K562 (cell line): ENCODE measurements at regions not wholly inside any gene's neighbourhood (a gene's known extent, or its start where the extent isn't known, plus 50 kb on each side); places are given as distances from the start of the nearest gene placed in this dataset.

Experiments
- ATAC-seq: fragments of 200-7000 bp; cut with Tn5 transposase; 3 replicates; pipeline ENCODE4 v1.9.1; 2020; ENCODE audit warnings: moderate library complexity
- BruUV-seq: library from RNA; stranded (reverse); fragments of 400-500 nt; replicated peaks from 2 replicates; lab custom pipeline; 2021; lab: Mats Ljungman, UMichigan
- CTCF ChIA-PET: fragments of 300-600 bp; formaldehyde crosslinking; extraction: SDS; loops from one replicate; lab custom pipeline; 2021; ENCODE audit warnings: low intra/inter-chr PET ratio; lab: Yijun Ruan, JAX
- POLR2A ChIA-PET: fragments of 300-600, 350-650 bp; sonication (Branson Sonifier 250); formaldehyde crosslinking; extraction: SDS; loops from one replicate; lab custom pipeline; 2021; ENCODE audit warnings: antibody characterized with exemption, inconsistent platforms; lab: Yijun Ruan, JAX
- DNase-seq, 4 experiments: peaks; one replicate each; pipeline versions ENCODE4 v3.0.0 to v3.0.0-alpha.2; 2011 to 2018; ENCODE audit warnings: low spot score in 3 of 4, mixed read lengths in 3 of 4; ENCODE audit errors: extremely low read depth in 1 of 4
- FAIRE-seq: peaks from 2 replicates; lab custom pipeline; 2011; peaks lifted over from hg19 to GRCh38; lab: Jason Lieb, UNC
- H2AFZ ChIP-seq: 2 replicates; pipeline ENCODE4 v1.6.0; 2011; ENCODE audit warnings: low read depth, low read length, control low read depth, inconsistent platforms
- H3K27ac ChIP-seq: fragments of 200-600 bp; 3 replicates; pipeline ENCODE4 v1.8.0; 2011; ENCODE audit warnings: low read depth, mild to moderate bottlenecking, control low read depth, inconsistent platforms, low read length, moderate library complexity, mixed read lengths; ENCODE audit errors: extremely low read depth
- H3K27me3 ChIP-seq, 2 experiments: fragments of 300-600 bp in 1 of 2; 2 replicates in 1 of 2; 3 replicates in 1 of 2; pipeline versions ENCODE4 v1.6.0 to v1.8.0; 2011; ENCODE audit warnings: inconsistent platforms in 2 of 2, low read length in 2 of 2, mild to moderate bottlenecking in 1 of 2, mixed read lengths in 1 of 2, moderate library complexity in 1 of 2; ENCODE audit not compliant: control insufficient read depth in 2 of 2, insufficient read depth in 2 of 2
- H3K36me3 ChIP-seq: fragments of 300-600 bp; 3 replicates; pipeline ENCODE4 v1.8.0; 2011; ENCODE audit warnings: mild to moderate bottlenecking, low read length, inconsistent platforms; ENCODE audit not compliant: control insufficient read depth, insufficient read depth
- H3K4me1 ChIP-seq, 2 experiments: fragments of 200-600 bp in 1 of 2; replicated peaks in 1 of 2; 2 replicates in 1 of 2; 3 replicates in 1 of 2; pipeline versions ENCODE4 v1.5.1 to v1.8.0; 2011; ENCODE audit warnings: inconsistent platforms in 2 of 2, low read length in 2 of 2, mild to moderate bottlenecking in 1 of 2, mixed read lengths in 1 of 2, moderate library complexity in 1 of 2; ENCODE audit not compliant: control insufficient read depth in 2 of 2, insufficient read depth in 2 of 2
- H3K4me2 ChIP-seq: 2 replicates; pipeline ENCODE4 v1.6.1; 2011; ENCODE audit warnings: low read length, control low read depth, inconsistent platforms, mixed read lengths; ENCODE audit not compliant: insufficient read depth
- H3K4me3 ChIP-seq: fragments of 200-600 bp; sonication (generic), shearing (Covaris generic); 2 replicates; pipeline ENCODE4 v1.5.1; 2016; ENCODE audit warnings: control low read depth, inconsistent platforms
- H3K79me2 ChIP-seq: fragments of 200-600 bp; 3 replicates; pipeline ENCODE4 v1.8.0; 2011; ENCODE audit warnings: low read length, inconsistent platforms; ENCODE audit not compliant: control insufficient read depth, insufficient read depth
- H3K9ac ChIP-seq, 2 experiments: 2 replicates each; pipeline versions ENCODE4 v1.6.0 to v1.6.1; 2011; ENCODE audit warnings: low read depth in 2 of 2, low read length in 2 of 2, control low read depth in 1 of 2, inconsistent platforms in 1 of 2, mild to moderate bottlenecking in 1 of 2, mixed read lengths in 1 of 2; ENCODE audit not compliant: insufficient read depth in 1 of 2
- H3K9me1 ChIP-seq: one replicate; pipeline ENCODE4 v1.6.0; 2011; ENCODE audit warnings: inconsistent platforms, mild to moderate bottlenecking, low read length, moderate library complexity; ENCODE audit not compliant: control insufficient read depth, insufficient read depth
- H3K9me3 ChIP-seq: replicated peaks from 2 replicates; pipeline ENCODE4 v1.5.1; 2011; ENCODE audit warnings: low read depth, low read length, inconsistent platforms; ENCODE audit not compliant: control insufficient read depth, insufficient read depth
- H4K20me1 ChIP-seq: replicated peaks from 2 replicates; pipeline ENCODE4 v1.6.1; 2011; ENCODE audit warnings: low read length, inconsistent platforms, mixed read lengths; ENCODE audit not compliant: control insufficient read depth, insufficient read depth
- BMI1 ChIP-seq: fragments of 150-350 bp; IDR thresholded peaks from 2 replicates; pipeline ENCODE4 v1.6.1; 2014; ENCODE audit warnings: low read length
- CCAR2 ChIP-seq: fragments of 200-400 bp; formaldehyde crosslinking; IDR thresholded peaks from 2 replicates; pipeline ENCODE4 v1.6.1; 2017; ENCODE audit warnings: mild to moderate bottlenecking, low read depth, low read length
- CHD4 ChIP-seq: fragments of 200-600 bp; sonication (generic); IDR thresholded peaks from 3 replicates; pipeline ENCODE4 v1.6.1; 2012; ENCODE audit warnings: low read depth, mild to moderate bottlenecking, mixed read lengths, low read length, inconsistent platforms; ENCODE audit not compliant: insufficient read depth, insufficient replicate concordance, poor library complexity, severe bottlenecking
- COPS2 ChIP-seq: fragments of 450-650 bp; conservative IDR thresholded peaks from 2 replicates; pipeline ENCODE4 v1.6.1; 2016; ENCODE audit warnings: mild to moderate bottlenecking, moderate library complexity
- FOS ChIP-seq: IDR thresholded peaks from 3 replicates; pipeline ENCODE4 v1.6.1; 2011; ENCODE audit not compliant: insufficient read length; ENCODE audit errors: extremely low read depth
- HDAC2 ChIP-seq: fragments of 450-650 bp; IDR thresholded peaks from 2 replicates; pipeline ENCODE4 v1.6.1; 2016; ENCODE audit warnings: mild to moderate bottlenecking
- KDM4B ChIP-seq, 2 experiments: fragments of 450-650 bp in 1 of 2; sonication (generic) in 1 of 2; IDR thresholded peaks; 2 replicates each; pipeline ENCODE4 v1.6.1; 2016 to 2017; ENCODE audit warnings: borderline replicate concordance in 2 of 2, antibody characterized with exemption in 1 of 2, low read depth in 1 of 2, mild to moderate bottlenecking in 1 of 2
- MBD2 ChIP-seq: sonication (generic); IDR thresholded peaks from 2 replicates; pipeline ENCODE4 v1.6.1; 2016; ENCODE audit warnings: low read depth, borderline replicate concordance
- MYNN ChIP-seq, 2 experiments: sonication (generic); formaldehyde crosslinking in 1 of 2; IDR thresholded peaks; 2 replicates each; pipeline versions ENCODE4 v1.5.0 to v1.6.1; 2016 to 2020; ENCODE audit warnings: antibody characterized with exemption in 1 of 2, missing genetic modification reagents in 1 of 2
- RBM25 ChIP-seq: fragments of 200-400 bp; formaldehyde crosslinking; IDR thresholded peaks from 2 replicates; pipeline ENCODE4 v1.6.1; 2018; ENCODE audit warnings: low read length, low read depth, moderate library complexity; ENCODE audit not compliant: severe bottlenecking
- RBM34 ChIP-seq: fragments of 200-400 bp; formaldehyde crosslinking; IDR thresholded peaks from 2 replicates; pipeline ENCODE4 v1.6.1; 2018; ENCODE audit warnings: low read length, borderline replicate concordance; ENCODE audit not compliant: insufficient read depth
- RNF2 ChIP-seq: sonication (generic); IDR thresholded peaks from 2 replicates; pipeline ENCODE4 v1.6.1; 2016
- SOX6 ChIP-seq: fragments of 450-650 bp; IDR thresholded peaks from 2 replicates; pipeline ENCODE4 v1.6.1; 2014; ENCODE audit warnings: mild to moderate bottlenecking
- SPI1 ChIP-seq: IDR thresholded peaks from 2 replicates; pipeline ENCODE4 v1.6.1; 2011; ENCODE audit warnings: low read depth, low read length, control low read depth, borderline replicate concordance
- TEAD1 ChIP-seq, 2 experiments: fragments of 450-650 bp in 1 of 2; sonication (generic) in 1 of 2; formaldehyde crosslinking; IDR thresholded peaks; 2 replicates each; pipeline versions ENCODE4 v1.4.0 to v1.8.0; 2020 to 2022; ENCODE audit warnings: mild to moderate bottlenecking in 2 of 2, missing genetic modification reagents in 1 of 2
- ZNF140 ChIP-seq: fragments of 250-450 bp; sonication (Bioruptor Pico); IDR thresholded peaks from 2 replicates; pipeline ENCODE4 v1.8.0; 2021; ENCODE audit warnings: moderate library complexity, mild to moderate bottlenecking, inconsistent platforms
- ZNF316 ChIP-seq: fragments of 450-650 bp; IDR thresholded peaks from 2 replicates; pipeline ENCODE4 v1.6.1; 2016
- ZNF77 ChIP-seq: fragments of 250-450 bp; sonication (Bioruptor Pico); IDR thresholded peaks from 2 replicates; pipeline ENCODE4 v1.5.0; 2020
- WGBS: fragments of 100-300 bp; shearing (Covaris generic); methylation state at CpG from one replicate; pipeline ENCODE4 v1.1.6; 2016; ENCODE audit warnings: low coverage, mixed read lengths; ENCODE audit not compliant: insufficient coverage; ENCODE audit errors: missing lambda C conversion rate; 5-methylcytosine and 5-hydroxymethylcytosine counted together
- in situ Hi-C: fragments of 300-500 bp; cut with MboI; formaldehyde crosslinking; loops from 4 replicates; pipeline ENCODE4 v1.15.0; 2018; ENCODE audit warnings: inconsistent platforms, mixed read lengths
- intact Hi-C: fragments of 100-400 bp; cut with micrococcal nuclease; formaldehyde crosslinking; loops from 2 replicates; pipeline ENCODE4 v1.14.2; 2022
- TF ChIP-seq, protein P1 (sequence below), 2 experiments: fragments of 450-650 bp; IDR thresholded peaks; 2 replicates each; pipeline ENCODE4 v1.6.1; 2016

DNA sequence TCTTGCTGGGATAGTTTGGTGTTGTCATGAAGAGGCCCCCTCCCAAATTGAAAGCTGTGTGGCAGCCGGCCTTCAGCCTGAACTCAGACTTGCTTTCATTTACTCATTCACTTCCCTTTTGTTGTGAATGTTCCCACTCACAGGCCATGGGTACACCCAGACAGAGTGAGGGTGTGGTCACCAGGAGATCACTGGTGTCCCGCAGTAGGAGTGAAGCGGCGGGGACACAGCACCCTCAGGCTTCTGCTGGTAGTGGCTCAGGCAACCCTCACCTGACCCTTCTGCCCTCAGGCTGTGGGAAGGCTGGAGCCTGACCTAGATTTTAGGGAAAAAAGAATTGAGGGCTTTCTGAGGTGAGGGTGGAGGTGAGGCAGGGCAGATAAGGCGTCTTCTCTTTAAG lies 244.4 kb downstream of the SOX2 start:
- in situ Hi-C loops = no loop called here
- intact Hi-C loops = no loop called here
- H3K27ac ChIP-seq = no peak overlapping the region
- H3K9me3 ChIP-seq = no peaks in the 10 kb centered on the region
- TF ChIP-seq TEAD1 (CRISPR knock-in tag; IDR thresholded peaks at IDR 0.05) (no peak), CHD4 (no peak), MBD2 (no peak), KDM4B (IDR thresholded peaks at IDR 0.05; ENCODE audit: borderline replicate concordance in 2 of 2, low read depth in 1 of 2) (no peak), ZNF140 (CRISPR knock-in tag) (no peak), SPI1 (peak; percentile 20; the same call in 1 of the 2 replicates)
- H3K4me3 ChIP-seq = no peak overlapping the region
- no peak overlapping the region for H3K4me2 ChIP-seq
- ATAC-seq (no peak; the same call in 2 of the 3 replicates), FAIRE-seq (no peak), DNase-seq (no peak)
- H3K4me1 ChIP-seq = no peaks in the 10 kb centered on the region
- H4K20me1 ChIP-seq = no peaks in the 10 kb centered on the region
- BruUV-seq = no TSS peak
- no peak overlapping the region for H3K9ac ChIP-seq
- ChIA-PET POLR2A (no interaction called here), CTCF (no interaction called here)
- WGBS = 0% methylated on average over 3 of the region's 5 CpGs
- no peaks in the 10 kb centered on the region for H3K27me3 ChIP-seq
- H3K79me2 ChIP-seq = no peaks in the 10 kb centered on the region
- no peaks in the 10 kb centered on the region for H3K36me3 ChIP-seq
- no peaks in the 10 kb centered on the region for H3K9me1 ChIP-seq
- H2AFZ ChIP-seq = no peak overlapping the region

DNA sequence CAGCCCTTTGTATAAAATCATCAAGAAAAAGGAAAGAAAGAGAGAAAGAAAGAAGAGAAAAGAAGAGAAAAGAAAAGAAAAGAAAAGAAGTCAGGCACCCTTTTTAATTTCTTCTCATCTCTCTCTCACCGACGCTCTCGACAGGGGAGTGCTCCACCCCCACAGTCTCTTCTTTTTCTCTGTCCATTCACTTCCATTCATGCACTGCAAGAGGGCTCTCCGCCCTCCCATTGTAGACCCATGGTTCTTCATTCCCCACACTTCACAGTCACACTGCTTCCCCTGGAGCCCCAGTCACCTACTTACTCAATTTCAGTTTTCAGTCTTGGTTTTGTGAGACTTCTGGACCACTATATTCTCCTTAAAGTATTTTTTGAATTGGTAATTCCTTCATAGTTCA lies 254.7 kb downstream of the SOX2 start:
- no TSS peak for BruUV-seq
- TF ChIP-seq RBM25 (no peak), BMI1 (no peak), CCAR2 (no peak), SOX6 (no peak), ZNF316 (no peak), FOS (no peak), RNF2 (no peak), ZNF77 (no peak), HDAC2 (no peak), COPS2 (no peak), RBM34 (no peak), MYNN (IDR thresholded peaks at IDR 0.05) (no peak), MYNN (CRISPR knock-in tag; IDR thresholded peaks at IDR 0.05) (no peak)
- TF ChIP-seq, protein P1, sequence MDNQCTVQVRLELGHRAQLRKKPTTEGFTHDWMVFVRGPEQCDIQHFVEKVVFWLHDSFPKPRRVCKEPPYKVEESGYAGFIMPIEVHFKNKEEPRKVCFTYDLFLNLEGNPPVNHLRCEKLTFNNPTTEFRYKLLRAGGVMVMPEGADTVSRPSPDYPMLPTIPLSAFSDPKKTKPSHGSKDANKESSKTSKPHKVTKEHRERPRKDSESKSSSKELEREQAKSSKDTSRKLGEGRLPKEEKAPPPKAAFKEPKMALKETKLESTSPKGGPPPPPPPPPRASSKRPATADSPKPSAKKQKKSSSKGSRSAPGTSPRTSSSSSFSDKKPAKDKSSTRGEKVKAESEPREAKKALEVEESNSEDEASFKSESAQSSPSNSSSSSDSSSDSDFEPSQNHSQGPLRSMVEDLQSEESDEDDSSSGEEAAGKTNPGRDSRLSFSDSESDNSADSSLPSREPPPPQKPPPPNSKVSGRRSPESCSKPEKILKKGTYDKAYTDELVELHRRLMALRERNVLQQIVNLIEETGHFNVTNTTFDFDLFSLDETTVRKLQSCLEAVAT (IDR thresholded peaks at IDR 0.05) = no peak

More for the DNA sequence above, 254.7 kb downstream of the SOX2 start:
- no peak for DNase-seq
- Histone ChIP-seq H4K20me1 (no peaks in the 10 kb centered on the region), H3K9me3 (no peaks in the 10 kb centered on the region), H3K27ac (no peak overlapping the region), H3K4me1 (no peaks in the 10 kb centered on the region), H3K4me2 (no peak overlapping the region), H3K9ac (no peak overlapping the region), H3K4me3 (no peak overlapping the region), H3K9me1 (no peaks in the 10 kb centered on the region), H3K36me3 (no peaks in the 10 kb centered on the region), H3K79me2 (no peaks in the 10 kb centered on the region), H3K27me3 (no peaks in the 10 kb centered on the region), H2AFZ (no peak overlapping the region)
- intact Hi-C loops (no loop called here), in situ Hi-C loops (no loop called here)
- 0% methylated on average over 4 of the region's 4 CpGs for WGBS
- FAIRE-seq = no peak
- POLR2A ChIA-PET = no interaction called here
- CTCF ChIA-PET = no interaction called here
- no peak for ATAC-seq
